ENCODE measurements at regions not wholly inside any gene's neighbourhood (a gene's known extent, or its start where the extent isn't known, plus 50 kb on each side); places are given as distances from the start of the nearest gene placed in this dataset.

DNA sequence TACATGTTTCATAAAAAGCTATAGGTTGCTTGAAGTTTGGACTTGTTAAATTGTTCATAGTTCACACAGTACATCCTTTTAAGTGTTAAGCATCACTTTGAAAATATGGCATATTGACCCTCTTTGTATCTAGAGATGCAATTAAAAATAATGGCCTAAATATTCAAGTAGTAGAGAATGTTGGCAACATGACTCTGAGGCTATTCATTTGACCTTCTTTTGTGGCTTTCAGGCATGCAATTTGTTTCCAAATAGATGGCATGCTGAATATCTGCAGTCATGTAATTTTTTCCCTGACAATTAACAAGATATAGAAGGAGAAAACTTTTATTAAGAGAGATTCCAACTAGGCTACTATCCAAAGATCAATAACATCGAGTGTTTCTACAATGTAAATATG is 230.5 kb upstream of the ZRANB2 start:
- TF ChIP-seq, protein P1, sequence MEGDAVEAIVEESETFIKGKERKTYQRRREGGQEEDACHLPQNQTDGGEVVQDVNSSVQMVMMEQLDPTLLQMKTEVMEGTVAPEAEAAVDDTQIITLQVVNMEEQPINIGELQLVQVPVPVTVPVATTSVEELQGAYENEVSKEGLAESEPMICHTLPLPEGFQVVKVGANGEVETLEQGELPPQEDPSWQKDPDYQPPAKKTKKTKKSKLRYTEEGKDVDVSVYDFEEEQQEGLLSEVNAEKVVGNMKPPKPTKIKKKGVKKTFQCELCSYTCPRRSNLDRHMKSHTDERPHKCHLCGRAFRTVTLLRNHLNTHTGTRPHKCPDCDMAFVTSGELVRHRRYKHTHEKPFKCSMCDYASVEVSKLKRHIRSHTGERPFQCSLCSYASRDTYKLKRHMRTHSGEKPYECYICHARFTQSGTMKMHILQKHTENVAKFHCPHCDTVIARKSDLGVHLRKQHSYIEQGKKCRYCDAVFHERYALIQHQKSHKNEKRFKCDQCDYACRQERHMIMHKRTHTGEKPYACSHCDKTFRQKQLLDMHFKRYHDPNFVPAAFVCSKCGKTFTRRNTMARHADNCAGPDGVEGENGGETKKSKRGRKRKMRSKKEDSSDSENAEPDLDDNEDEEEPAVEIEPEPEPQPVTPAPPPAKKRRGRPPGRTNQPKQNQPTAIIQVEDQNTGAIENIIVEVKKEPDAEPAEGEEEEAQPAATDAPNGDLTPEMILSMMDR (conservative IDR thresholded peaks at IDR 0.05; ENCODE audit: low read depth, low read length) = no peak
- TF ChIP-seq EZH2 (IDR thresholded peaks at IDR 0.05; ENCODE audit: low read length, unreplicated experiment) (no peak), EZH2phosphoT487 (IDR thresholded peaks at IDR 0.05; ENCODE audit: borderline replicate concordance, low read length) (no peak)

Data from PC-3 (cell line).